Right lobe of liver (tissue), 4 donors: ENCODE measurements at regions not wholly inside any gene's neighbourhood (a gene's known extent, or its start where the extent isn't known, plus 50 kb on each side); places are given as distances from the start of the nearest gene placed in this dataset.

ENCODE experiments used
- POLR2A ChIP-seq: fragments of 450-650 bp; IDR thresholded peaks from one replicate; pipeline ENCODE4 v1.6.1; 2017; ENCODE audit warnings: antibody characterized with exemption, mild to moderate bottlenecking
- TF ChIP-seq, protein P1 (sequence below), 4 donors: fragments of 200-600 bp in 3 of 4; fragments of 450-650 bp in 1 of 4; IDR thresholded peaks; one replicate each; pipeline versions ENCODE4 v1.5.1 to v1.8.0; 2016 to 2022; ENCODE audit warnings: antibody characterized with exemption in 4 of 4, mild to moderate bottlenecking in 2 of 4
- donor health status: DM: no; HTN: no; CAD: no.
- donor health status: DM: no; HTN: no; CAD: no.
- donor health status: DM: no; HTN: yes; CAD: no.

DNA sequence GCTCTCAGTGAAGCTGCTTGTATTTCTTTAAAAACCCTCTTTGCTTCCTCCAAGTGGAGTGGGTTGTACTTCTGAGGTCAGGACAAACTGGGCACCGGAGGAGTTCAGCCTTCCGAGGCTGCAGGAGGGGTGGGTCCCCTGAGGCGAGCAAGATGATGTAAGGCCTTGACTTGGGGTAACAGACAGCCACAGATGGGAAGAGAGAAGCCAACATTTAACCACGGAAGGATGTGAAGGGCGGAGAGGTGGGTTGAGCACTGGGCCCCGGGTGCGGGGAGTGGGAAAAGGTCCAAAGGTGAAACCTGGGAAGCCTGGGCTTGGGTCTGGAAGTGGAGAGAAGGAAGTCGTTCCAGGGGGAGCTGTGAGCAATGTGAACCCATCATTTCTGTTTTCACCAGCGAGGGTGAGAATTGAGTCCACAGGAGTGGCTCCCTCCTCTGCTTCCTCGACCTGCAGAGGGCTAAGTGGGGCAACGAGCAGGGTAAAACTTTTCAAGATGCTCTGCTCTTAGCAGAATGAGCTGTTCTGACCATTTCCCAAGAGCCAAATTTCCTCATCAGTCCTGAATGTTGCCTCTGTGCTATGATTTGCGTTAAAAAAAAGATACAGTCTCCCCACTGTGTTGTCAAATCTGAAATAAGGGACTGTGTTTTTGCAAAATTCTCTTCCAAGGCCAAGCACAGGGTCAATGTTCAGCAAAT lies 137.7 kb upstream of the CRHR1 start:
- TF ChIP-seq, protein P1, sequence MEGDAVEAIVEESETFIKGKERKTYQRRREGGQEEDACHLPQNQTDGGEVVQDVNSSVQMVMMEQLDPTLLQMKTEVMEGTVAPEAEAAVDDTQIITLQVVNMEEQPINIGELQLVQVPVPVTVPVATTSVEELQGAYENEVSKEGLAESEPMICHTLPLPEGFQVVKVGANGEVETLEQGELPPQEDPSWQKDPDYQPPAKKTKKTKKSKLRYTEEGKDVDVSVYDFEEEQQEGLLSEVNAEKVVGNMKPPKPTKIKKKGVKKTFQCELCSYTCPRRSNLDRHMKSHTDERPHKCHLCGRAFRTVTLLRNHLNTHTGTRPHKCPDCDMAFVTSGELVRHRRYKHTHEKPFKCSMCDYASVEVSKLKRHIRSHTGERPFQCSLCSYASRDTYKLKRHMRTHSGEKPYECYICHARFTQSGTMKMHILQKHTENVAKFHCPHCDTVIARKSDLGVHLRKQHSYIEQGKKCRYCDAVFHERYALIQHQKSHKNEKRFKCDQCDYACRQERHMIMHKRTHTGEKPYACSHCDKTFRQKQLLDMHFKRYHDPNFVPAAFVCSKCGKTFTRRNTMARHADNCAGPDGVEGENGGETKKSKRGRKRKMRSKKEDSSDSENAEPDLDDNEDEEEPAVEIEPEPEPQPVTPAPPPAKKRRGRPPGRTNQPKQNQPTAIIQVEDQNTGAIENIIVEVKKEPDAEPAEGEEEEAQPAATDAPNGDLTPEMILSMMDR (IDR thresholded peaks at IDR 0.05), result no peak
- no peak for TF ChIP-seq POLR2A
